Keratinocyte (primary cell): ENCODE measurements at regions not wholly inside any gene's neighbourhood (a gene's known extent, or its start where the extent isn't known, plus 50 kb on each side); places are given as distances from the start of the nearest gene placed in this dataset.

Source experiments
- DNase-seq: peaks from one replicate; pipeline ENCODE4 v3.0.0-alpha.2; 2011; ENCODE audit warnings: low read depth, missing footprints, low spot score
- FAIRE-seq: peaks from 2 replicates; lab custom pipeline; 2011; peaks lifted over from hg19 to GRCh38; lab: Jason Lieb, UNC
- H2AFZ ChIP-seq: 2 replicates; pipeline ENCODE4 v1.6.0; 2012; ENCODE audit warnings: low read length, control low read depth, inconsistent platforms; ENCODE audit not compliant: control insufficient read depth
- H3K27ac ChIP-seq: 2 replicates; pipeline ENCODE4 v1.5.1; 2011; ENCODE audit warnings: low read length; ENCODE audit not compliant: control insufficient read depth, insufficient read depth
- H3K27me3 ChIP-seq: 3 replicates; pipeline ENCODE4 v1.6.0; 2011; ENCODE audit warnings: low read length; ENCODE audit not compliant: control insufficient read depth, insufficient read depth; ENCODE audit errors: extremely low read depth
- H3K36me3 ChIP-seq, 2 experiments: 2 replicates in 1 of 2; 3 replicates in 1 of 2; pipeline ENCODE4 v1.5.1; 2011; ENCODE audit warnings: low read length in 2 of 2, mild to moderate bottlenecking in 1 of 2; ENCODE audit not compliant: control insufficient read depth in 2 of 2, insufficient read depth in 2 of 2; ENCODE audit errors: extremely low read depth in 1 of 2
- H3K4me1 ChIP-seq: 3 replicates; pipeline ENCODE4 v1.5.1; 2011; ENCODE audit warnings: low read length; ENCODE audit not compliant: control insufficient read depth, insufficient read depth; ENCODE audit errors: extremely low read depth
- H3K4me2 ChIP-seq: 3 replicates; pipeline ENCODE4 v1.6.0; 2011; ENCODE audit warnings: low read depth, low read length; ENCODE audit not compliant: control insufficient read depth, insufficient read depth; ENCODE audit errors: extremely low read depth
- H3K4me3 ChIP-seq, 3 experiments: fragments of 200-600 bp in 1 of 3; sonication (generic) in 1 of 3; 2 replicates in 2 of 3; 3 replicates in 1 of 3; pipeline ENCODE4 v1.5.1; 2011 to 2016; ENCODE audit warnings: low read length in 3 of 3, mild to moderate bottlenecking in 3 of 3, control low read depth in 2 of 3, inconsistent platforms in 1 of 3, low read depth in 1 of 3, mixed read lengths in 1 of 3, mixed run types in 1 of 3, moderate library complexity in 1 of 3; ENCODE audit not compliant: control insufficient read depth in 2 of 3, insufficient read depth in 2 of 3; ENCODE audit errors: extremely low read depth in 1 of 3
- H3K79me2 ChIP-seq: 2 replicates; pipeline ENCODE4 v1.6.0; 2012; ENCODE audit warnings: low read length; ENCODE audit not compliant: control insufficient read depth, insufficient read depth
- H3K9ac ChIP-seq: 3 replicates; pipeline ENCODE4 v1.6.0; 2011; ENCODE audit warnings: low read length; ENCODE audit not compliant: control insufficient read depth, insufficient read depth; ENCODE audit errors: extremely low read depth
- H3K9me1 ChIP-seq: 3 replicates; pipeline ENCODE4 v1.6.0; 2011; ENCODE audit warnings: low read length; ENCODE audit not compliant: control insufficient read depth, insufficient read depth; ENCODE audit errors: extremely low read depth
- H3K9me3 ChIP-seq: 2 replicates; pipeline ENCODE4 v1.5.1; 2012; ENCODE audit warnings: low read depth, low read length; ENCODE audit not compliant: control insufficient read depth
- H4K20me1 ChIP-seq: 3 replicates; pipeline ENCODE4 v1.6.0; 2011; ENCODE audit warnings: low read length; ENCODE audit not compliant: control insufficient read depth, insufficient read depth; ENCODE audit errors: extremely low read depth
- EZH2 ChIP-seq: IDR thresholded peaks from one replicate; pipeline ENCODE4 v1.6.1; 2012; ENCODE audit warnings: inconsistent platforms, mild to moderate bottlenecking, low read length, moderate library complexity
- dilution Hi-C: fragments of 300-500 bp; cut with MboI; formaldehyde crosslinking; loops from one replicate; pipeline ENCODE4 v1.7.0; 2020; ENCODE audit warnings: low sequenced_read_pairs; ENCODE audit not compliant: extremely low pct_ligation_motif_present
- TF ChIP-seq, protein P1 (sequence below), 3 experiments: IDR thresholded peaks in 1 of 3; conservative IDR thresholded peaks in 1 of 3; optimal IDR thresholded peaks in 1 of 3; 2 replicates in 2 of 3; 3 replicates in 1 of 3; pipeline versions ENCODE3 to v1.5.1; 2011; ENCODE audit warnings: low read length in 3 of 3, mild to moderate bottlenecking in 3 of 3, moderate library complexity in 2 of 3, control low read depth in 1 of 3, inconsistent platforms in 1 of 3; ENCODE audit not compliant: insufficient read depth in 2 of 3; ENCODE audit errors: extremely low read depth in 1 of 3

DNA sequence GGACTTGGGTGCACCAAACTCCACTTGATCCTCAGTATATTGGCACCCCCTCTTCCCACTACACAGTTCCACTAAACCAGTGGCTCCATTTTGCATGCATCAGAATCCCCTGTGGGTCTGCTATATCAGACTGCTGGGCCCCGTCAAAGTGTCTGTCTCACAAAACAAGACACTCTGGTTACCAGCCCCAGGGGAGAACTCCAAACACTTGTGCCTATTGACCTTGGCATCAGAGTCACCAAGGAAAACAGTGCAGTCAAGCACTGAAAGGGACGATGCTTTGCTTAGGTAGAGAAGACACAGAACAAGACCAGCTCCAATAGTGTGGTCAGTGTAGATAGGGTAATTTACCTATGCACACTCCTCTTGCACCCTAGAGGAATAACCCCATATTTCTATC lies 205.8 kb upstream of the RAI14 start:
- Histone ChIP-seq H3K36me3 (no peaks in the 10 kb centered on the region), H2AFZ (no peak overlapping the region), H3K4me1 (no peaks in the 10 kb centered on the region), H3K79me2 (no peaks in the 10 kb centered on the region), H3K4me2 (no peak overlapping the region), H3K9me1 (no peaks in the 10 kb centered on the region), H3K27me3 (no peaks in the 10 kb centered on the region), H3K4me3 (no peak overlapping the region), H4K20me1 (no peaks in the 10 kb centered on the region), H3K9me3 (no peaks in the 10 kb centered on the region), H3K9ac (no peak overlapping the region), H3K27ac (no peak overlapping the region)
- TF ChIP-seq, protein P1, sequence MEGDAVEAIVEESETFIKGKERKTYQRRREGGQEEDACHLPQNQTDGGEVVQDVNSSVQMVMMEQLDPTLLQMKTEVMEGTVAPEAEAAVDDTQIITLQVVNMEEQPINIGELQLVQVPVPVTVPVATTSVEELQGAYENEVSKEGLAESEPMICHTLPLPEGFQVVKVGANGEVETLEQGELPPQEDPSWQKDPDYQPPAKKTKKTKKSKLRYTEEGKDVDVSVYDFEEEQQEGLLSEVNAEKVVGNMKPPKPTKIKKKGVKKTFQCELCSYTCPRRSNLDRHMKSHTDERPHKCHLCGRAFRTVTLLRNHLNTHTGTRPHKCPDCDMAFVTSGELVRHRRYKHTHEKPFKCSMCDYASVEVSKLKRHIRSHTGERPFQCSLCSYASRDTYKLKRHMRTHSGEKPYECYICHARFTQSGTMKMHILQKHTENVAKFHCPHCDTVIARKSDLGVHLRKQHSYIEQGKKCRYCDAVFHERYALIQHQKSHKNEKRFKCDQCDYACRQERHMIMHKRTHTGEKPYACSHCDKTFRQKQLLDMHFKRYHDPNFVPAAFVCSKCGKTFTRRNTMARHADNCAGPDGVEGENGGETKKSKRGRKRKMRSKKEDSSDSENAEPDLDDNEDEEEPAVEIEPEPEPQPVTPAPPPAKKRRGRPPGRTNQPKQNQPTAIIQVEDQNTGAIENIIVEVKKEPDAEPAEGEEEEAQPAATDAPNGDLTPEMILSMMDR (optimal IDR thresholded peaks at IDR 0.05 in 1 of 3, IDR thresholded peaks at IDR 0.05 in 1 of 3, conservative IDR thresholded peaks at IDR 0.05 in 1 of 3; ENCODE audit: extremely low read depth in 1 of 3, insufficient read depth in 2 of 3, low read length in 3 of 3) = no peak
- TF ChIP-seq EZH2 = no peak
- FAIRE-seq = no peak
- no peak for DNase-seq
- dilution Hi-C loops = no loop called here

DNA sequence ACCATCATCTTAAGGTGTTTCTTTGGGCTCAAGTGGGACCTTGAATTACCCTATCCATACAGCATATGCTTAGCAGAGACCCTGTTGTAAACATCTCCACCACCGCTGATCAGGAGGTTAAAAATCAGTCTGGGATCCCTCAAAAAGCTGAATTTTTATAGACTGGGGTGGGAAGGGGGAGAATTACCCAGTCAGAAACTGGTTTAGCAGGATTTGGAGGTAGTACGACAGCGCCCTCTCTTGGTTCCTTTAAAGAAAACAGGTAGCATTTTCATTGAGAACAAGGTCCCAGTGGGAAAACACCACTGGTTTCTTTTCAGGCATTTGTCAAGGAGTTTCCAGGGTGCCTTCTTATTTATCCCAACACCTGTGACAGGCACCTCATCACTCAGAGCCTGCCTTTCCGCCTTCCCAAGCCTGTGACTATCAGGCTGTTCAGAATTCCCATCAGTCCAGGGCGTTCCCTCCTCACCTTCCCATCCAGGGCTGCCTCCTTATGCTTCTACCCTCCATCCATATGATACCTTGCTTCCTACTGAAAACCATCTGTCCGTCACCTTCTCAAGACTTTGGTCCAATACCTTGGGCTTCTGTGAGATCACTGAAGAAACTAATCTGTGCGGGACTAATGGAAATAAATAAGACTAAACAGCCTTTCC lies 203.8 kb upstream of the RAI14 start:
- H3K79me2 ChIP-seq = no peaks in the 10 kb centered on the region
- no peak overlapping the region for H2AFZ ChIP-seq
- no peak overlapping the region for H3K4me3 ChIP-seq
- no peaks in the 10 kb centered on the region for H3K4me1 ChIP-seq
- FAIRE-seq = no peak
- H3K4me2 ChIP-seq = no peak overlapping the region
- H4K20me1 ChIP-seq = no peaks in the 10 kb centered on the region
- no peak for DNase-seq
- no peaks in the 10 kb centered on the region for H3K9me3 ChIP-seq
- no peaks in the 10 kb centered on the region for H3K36me3 ChIP-seq
- no peak overlapping the region for H3K27ac ChIP-seq
- dilution Hi-C loops = no loop called here
- H3K9ac ChIP-seq = no peak overlapping the region
- no peaks in the 10 kb centered on the region for H3K9me1 ChIP-seq
- TF ChIP-seq, protein P1 (optimal IDR thresholded peaks at IDR 0.05 in 1 of 3, IDR thresholded peaks at IDR 0.05 in 1 of 3, conservative IDR thresholded peaks at IDR 0.05 in 1 of 3; ENCODE audit: extremely low read depth in 1 of 3, insufficient read depth in 2 of 3, low read length in 3 of 3) = peak; percentile 48 to 67 (median 49)
- TF ChIP-seq EZH2 = no peak
- no peaks in the 10 kb centered on the region for H3K27me3 ChIP-seq
